ENCODE measurements at regions not wholly inside any gene's neighbourhood (a gene's known extent, or its start where the extent isn't known, plus 50 kb on each side); places are given as distances from the start of the nearest gene placed in this dataset.
"Not testable (repeated sequence)": the region's sequence is repeated elsewhere in the genome, so short reads cannot be mapped to it uniquely, and the experiment has no call there.

- no peak for DNase-seq (ENCODE audit: low read depth in 4 of 4, low spot score in 2 of 4)
These were observed 409.2 kb upstream of the AMELY start for GRCh38 chrY:7320751-7321150.

- DNase-seq (ENCODE audit: low read depth in 4 of 4, low spot score in 2 of 4): not testable (repeated sequence)
These were observed 408.6 kb upstream of the AMELY start for GRCh38 chrY:7320171-7320570.

GRCh38 chrY:7318122-7318521 lies 406.6 kb upstream of the AMELY start:
- DNase-seq (ENCODE audit: low read depth in 4 of 4, low spot score in 2 of 4): no peak

- DNase-seq (ENCODE audit: low read depth in 4 of 4, low spot score in 2 of 4): no peak
These were observed 406.0 kb upstream of the AMELY start for GRCh38 chrY:7317571-7317970.

GRCh38 chrY:7310482-7311269 lies 399.1 kb upstream of the AMELY start:
- no peak for DNase-seq (ENCODE audit: low read depth in 4 of 4, low spot score in 2 of 4)

- DNase-seq (ENCODE audit: low read depth in 4 of 4, low spot score in 2 of 4): no peak
These were observed 397.3 kb upstream of the AMELY start for GRCh38 chrY:7308816-7309215.

GRCh38 chrY:7302306-7302705 lies 390.8 kb upstream of the AMELY start:
- no peak for DNase-seq (ENCODE audit: low read depth in 4 of 4, low spot score in 2 of 4)

GRCh38 chrY:7299960-7300359 lies 388.4 kb upstream of the AMELY start:
- DNase-seq (ENCODE audit: low read depth in 4 of 4, low spot score in 2 of 4): no peak

GRCh38 chrY:7292113-7292512 lies 380.6 kb upstream of the AMELY start:
- DNase-seq (ENCODE audit: low read depth in 4 of 4, low spot score in 2 of 4): no peak

- no peak for DNase-seq (ENCODE audit: low read depth in 4 of 4, low spot score in 2 of 4)
These were observed 378.6 kb upstream of the AMELY start for GRCh38 chrY:7289889-7290833.

- no peak for DNase-seq (ENCODE audit: low read depth in 4 of 4, low spot score in 2 of 4)
These were observed 377.1 kb upstream of the AMELY start for GRCh38 chrY:7288611-7289010.

GRCh38 chrY:7287963-7288362 lies 376.4 kb upstream of the AMELY start:
- DNase-seq (ENCODE audit: low read depth in 4 of 4, low spot score in 2 of 4): not testable (repeated sequence)

- no peak for DNase-seq (ENCODE audit: low read depth in 4 of 4, low spot score in 2 of 4)
These were observed 373.8 kb upstream of the AMELY start for GRCh38 chrY:7285388-7285787.

- DNase-seq (ENCODE audit: low read depth in 4 of 4, low spot score in 2 of 4): no peak
These were observed 371.4 kb upstream of the AMELY start for GRCh38 chrY:7283001-7283400.

- not testable (repeated sequence) for DNase-seq (ENCODE audit: low read depth in 4 of 4, low spot score in 2 of 4)
These were observed 368.7 kb upstream of the AMELY start for GRCh38 chrY:7280151-7280740.

GRCh38 chrY:7275751-7276150 lies 364.2 kb upstream of the AMELY start:
- DNase-seq (ENCODE audit: low read depth in 4 of 4, low spot score in 2 of 4): no peak

GRCh38 chrY:7275014-7275413 lies 363.5 kb upstream of the AMELY start:
- no peak for DNase-seq (ENCODE audit: low read depth in 4 of 4, low spot score in 2 of 4)

GRCh38 chrY:7274369-7274913 lies 362.9 kb upstream of the AMELY start:
- no peak for DNase-seq (ENCODE audit: low read depth in 4 of 4, low spot score in 2 of 4)

- DNase-seq (ENCODE audit: low read depth in 4 of 4, low spot score in 2 of 4): no peak
These were observed 362.1 kb upstream of the AMELY start for GRCh38 chrY:7273587-7274203.

- no peak for DNase-seq (ENCODE audit: low read depth in 4 of 4, low spot score in 2 of 4)
These were observed 361.1 kb upstream of the AMELY start for GRCh38 chrY:7272556-7273195.

Measured in left renal cortex interstitium (tissue), 4 donors.